T-helper 2 cell treated with Interferon-gamma antibody and Interleukin-4, amounts not matched to agents 5 μg/mL and 100 μg/mL, for 36 hours (primary cell): ENCODE measurements at regions not wholly inside any gene's neighbourhood (a gene's known extent, or its start where the extent isn't known, plus 50 kb on each side); places are given as distances from the start of the nearest gene placed in this dataset.

Experiments used
- DNase-seq: peaks from one replicate; pipeline ENCODE4 v3.0.0; 2021; ENCODE audit warnings: low spot score
- H3K27ac Mint-ChIP-seq: one replicate; pipeline ENCODE4 v1.8.0; 2021; ENCODE audit warnings: mild to moderate bottlenecking, mixed read lengths
- H3K27me3 Mint-ChIP-seq: one replicate; pipeline ENCODE4 v1.8.0; 2021; ENCODE audit warnings: low read depth, mixed read lengths
- H3K36me3 Mint-ChIP-seq: one replicate; pipeline ENCODE4 v1.8.0; 2021; ENCODE audit warnings: low read depth, mixed read lengths
- H3K4me1 Mint-ChIP-seq: one replicate; pipeline ENCODE4 v1.8.0; 2021; ENCODE audit warnings: low read depth, mixed read lengths
- H3K4me3 Mint-ChIP-seq: one replicate; pipeline ENCODE4 v1.8.0; 2022; ENCODE audit warnings: mild to moderate bottlenecking, moderate library complexity, mixed read lengths
- H3K9me3 Mint-ChIP-seq: one replicate; pipeline ENCODE4 v1.8.0; 2021; ENCODE audit warnings: mixed read lengths

DNA sequence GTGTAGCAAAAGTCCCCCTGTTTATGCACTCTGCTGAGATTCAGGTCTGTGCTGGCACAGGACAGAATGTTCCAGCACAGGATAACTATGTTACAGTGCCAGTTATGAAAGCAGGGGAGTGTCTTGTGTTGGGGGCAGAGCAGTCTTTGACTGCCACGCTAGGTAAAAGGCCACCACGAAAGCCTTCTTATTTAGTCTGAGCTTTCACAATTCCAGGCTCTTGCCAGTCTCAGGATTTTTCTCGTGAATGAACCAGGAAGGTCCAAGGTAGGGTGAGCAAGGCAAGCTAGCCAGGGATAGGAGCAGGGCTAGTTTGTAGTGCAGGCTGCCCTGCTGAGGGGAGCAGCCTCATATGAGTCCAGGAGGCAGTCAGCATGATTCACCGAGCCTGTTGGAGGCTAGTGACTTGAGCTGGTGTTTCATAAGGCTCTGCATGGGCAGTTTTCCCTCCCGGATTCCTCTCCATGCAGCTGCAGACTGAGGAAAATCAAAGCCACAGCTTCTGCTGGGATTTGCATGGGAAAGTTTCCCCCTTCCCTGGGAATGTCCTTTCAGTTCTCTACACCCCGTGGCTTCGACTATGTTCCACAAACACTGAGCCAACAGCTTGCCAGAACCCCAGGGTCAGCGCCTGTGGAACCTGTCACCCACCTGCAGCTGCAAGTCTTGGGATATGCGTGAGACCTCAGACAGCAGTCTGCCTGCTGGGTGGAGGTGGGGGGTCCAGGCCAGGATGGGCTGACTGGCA lies 112.3 kb downstream of the JCAD start:
- Mint-ChIP-seq H3K27ac (no peak overlapping the region), H3K36me3 (no peaks in the 10 kb centered on the region), H3K27me3 (no peaks in the 10 kb centered on the region), H3K9me3 (no peaks in the 10 kb centered on the region), H3K4me1 (peaks cover 15% of the 10 kb centered on the region), H3K4me3 (no peak overlapping the region)
- DNase-seq: no peak

DNA sequence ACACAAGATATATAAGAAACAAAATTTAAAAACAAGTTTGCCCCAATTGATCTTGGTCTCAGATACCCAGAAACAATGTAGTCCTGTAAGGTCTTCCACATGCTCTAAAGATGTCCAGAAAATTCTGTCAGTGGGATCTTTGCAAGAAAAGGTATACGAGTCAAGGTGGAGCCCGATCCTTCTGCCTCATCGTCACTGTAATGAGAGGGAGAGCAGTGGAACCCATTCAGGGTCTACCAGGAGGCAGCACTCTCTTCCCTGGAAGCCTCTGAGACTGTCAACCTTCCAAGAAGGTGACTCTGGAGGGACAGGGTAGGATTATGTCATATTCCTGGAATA lies 112.8 kb downstream of the JCAD start:
- no peaks in the 10 kb centered on the region for H3K27me3 Mint-ChIP-seq
- peaks cover 15% of the 10 kb centered on the region for H3K4me1 Mint-ChIP-seq
- no peaks in the 10 kb centered on the region for H3K9me3 Mint-ChIP-seq
- no peaks in the 10 kb centered on the region for H3K36me3 Mint-ChIP-seq
- DNase-seq: no peak
- no peak overlapping the region for H3K27ac Mint-ChIP-seq
- no peak overlapping the region for H3K4me3 Mint-ChIP-seq

DNA sequence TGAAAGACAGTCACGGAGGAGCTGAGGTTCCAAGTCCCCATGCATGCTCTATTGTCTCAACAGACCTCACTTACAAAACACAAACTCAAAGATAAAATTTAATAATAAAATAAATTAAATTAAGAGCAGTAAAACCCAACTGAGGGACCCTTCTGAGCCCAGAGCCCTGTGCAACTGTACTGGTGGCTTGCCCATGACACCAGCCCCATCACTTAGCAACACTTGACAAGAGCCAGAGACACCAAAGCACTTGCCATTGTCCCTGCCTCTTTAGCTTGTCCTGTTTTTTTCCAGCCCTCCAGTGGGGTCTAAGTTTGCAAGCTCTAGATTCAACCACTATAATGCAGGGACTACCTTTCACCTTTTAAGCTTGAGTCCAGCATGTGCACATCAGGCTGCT lies 117.9 kb downstream of the JCAD start:
- no peaks in the 10 kb centered on the region for H3K4me1 Mint-ChIP-seq
- no peak overlapping the region for H3K27ac Mint-ChIP-seq
- no peaks in the 10 kb centered on the region for H3K9me3 Mint-ChIP-seq
- H3K36me3 Mint-ChIP-seq: no peaks in the 10 kb centered on the region
- peaks cover 9% of the 10 kb centered on the region for H3K27me3 Mint-ChIP-seq
- H3K4me3 Mint-ChIP-seq: no peak overlapping the region
- DNase-seq: no peak

DNA sequence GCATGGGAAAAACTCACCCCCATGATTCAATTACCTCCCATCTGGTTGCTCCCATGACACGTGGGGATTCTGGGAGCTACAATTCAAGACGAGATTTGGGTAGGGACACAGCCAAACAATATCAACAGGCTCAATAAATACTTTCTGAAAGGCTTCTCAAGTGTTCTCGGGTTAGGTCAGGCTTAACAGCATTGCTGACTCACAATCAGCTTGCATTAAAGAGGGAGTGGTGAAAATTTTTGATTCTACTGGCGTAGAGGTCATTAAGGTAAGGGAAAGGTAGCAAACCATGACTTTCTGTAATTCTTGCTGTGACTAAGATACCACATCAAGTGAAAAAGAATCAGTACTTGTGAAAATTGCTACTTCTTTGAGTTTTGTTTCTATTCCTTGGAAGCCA lies 126.4 kb downstream of the JCAD start:
- Mint-ChIP-seq H3K27ac (no peak overlapping the region), H3K27me3 (peaks cover 6% of the 10 kb centered on the region), H3K9me3 (peaks cover 4% of the 10 kb centered on the region), H3K4me3 (no peak overlapping the region), H3K4me1 (no peaks in the 10 kb centered on the region), H3K36me3 (no peaks in the 10 kb centered on the region)
- no peak for DNase-seq

DNA sequence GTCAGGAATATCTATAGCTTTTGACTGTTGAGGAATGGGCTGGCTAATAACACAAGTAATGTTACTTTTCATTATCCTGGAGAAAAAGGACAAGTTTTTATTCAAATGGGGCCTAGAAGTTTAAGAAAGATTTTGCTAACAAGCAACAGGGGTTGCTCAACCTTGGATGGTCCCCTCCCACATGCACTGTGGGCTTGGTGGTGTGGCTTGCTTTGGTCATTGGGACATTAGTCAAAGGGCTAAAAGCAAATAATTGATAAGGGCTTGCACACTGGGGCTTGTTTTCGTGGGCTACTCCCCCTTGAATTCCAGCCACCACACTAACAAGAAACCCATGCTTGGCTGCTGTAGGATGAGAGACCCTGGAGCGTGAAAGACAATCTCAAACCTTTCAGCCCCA lies 127.6 kb downstream of the JCAD start:
- Mint-ChIP-seq H3K27ac (no peak overlapping the region), H3K9me3 (peaks cover 10% of the 10 kb centered on the region), H3K4me1 (no peaks in the 10 kb centered on the region), H3K36me3 (no peaks in the 10 kb centered on the region), H3K27me3 (no peaks in the 10 kb centered on the region), H3K4me3 (no peak overlapping the region)
- no peak for DNase-seq

DNA sequence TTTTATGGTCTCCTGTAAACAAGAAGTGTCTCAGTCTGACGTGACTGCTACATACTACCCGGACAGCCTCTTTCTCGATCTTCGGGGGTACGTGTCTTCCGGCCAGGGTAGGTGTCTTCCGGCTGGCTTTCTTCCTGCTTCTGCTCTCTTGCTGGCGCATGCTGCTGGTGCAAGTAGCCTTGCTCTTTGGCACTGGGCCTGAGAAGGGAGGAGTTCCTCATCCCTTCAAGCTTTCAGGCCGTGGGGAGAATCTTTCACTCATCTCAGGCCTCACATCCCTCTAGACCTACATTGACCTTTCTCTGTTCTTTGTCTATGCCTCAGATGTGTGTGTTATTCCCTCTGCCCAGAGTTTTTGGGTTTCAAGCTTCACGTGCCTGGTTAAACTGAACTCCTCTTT lies 130.4 kb downstream of the JCAD start:
- no peaks in the 10 kb centered on the region for H3K36me3 Mint-ChIP-seq
- no peak for DNase-seq
- H3K4me1 Mint-ChIP-seq: peaks cover 4% of the 10 kb centered on the region
- peaks cover 2% of the 10 kb centered on the region for H3K27me3 Mint-ChIP-seq
- H3K4me3 Mint-ChIP-seq: no peak overlapping the region
- peaks cover 18% of the 10 kb centered on the region for H3K9me3 Mint-ChIP-seq
- no peak overlapping the region for H3K27ac Mint-ChIP-seq

DNA sequence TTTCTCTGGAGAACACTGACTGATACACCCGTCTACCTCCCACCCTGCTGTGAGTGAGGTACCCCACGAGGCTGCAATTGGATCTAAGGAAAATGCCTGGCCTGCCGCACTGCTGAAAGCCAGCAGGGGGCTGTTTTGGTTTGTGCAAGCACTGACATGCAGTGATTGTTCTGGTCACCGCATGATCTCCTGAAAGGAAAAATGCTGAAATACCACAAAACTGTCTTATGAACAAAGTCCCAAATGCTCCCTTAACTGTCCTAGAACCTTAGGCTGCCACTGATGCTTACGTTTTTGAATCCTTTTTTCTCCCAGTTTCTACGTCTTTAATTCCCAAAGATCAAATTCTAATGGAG lies 132.7 kb downstream of the JCAD start:
- Mint-ChIP-seq H3K9me3 (peaks cover 17% of the 10 kb centered on the region), H3K27me3 (peaks cover 3% of the 10 kb centered on the region), H3K27ac (no peak overlapping the region), H3K4me3 (no peak overlapping the region), H3K36me3 (no peaks in the 10 kb centered on the region), H3K4me1 (peaks cover 4% of the 10 kb centered on the region)
- no peak for DNase-seq

DNA sequence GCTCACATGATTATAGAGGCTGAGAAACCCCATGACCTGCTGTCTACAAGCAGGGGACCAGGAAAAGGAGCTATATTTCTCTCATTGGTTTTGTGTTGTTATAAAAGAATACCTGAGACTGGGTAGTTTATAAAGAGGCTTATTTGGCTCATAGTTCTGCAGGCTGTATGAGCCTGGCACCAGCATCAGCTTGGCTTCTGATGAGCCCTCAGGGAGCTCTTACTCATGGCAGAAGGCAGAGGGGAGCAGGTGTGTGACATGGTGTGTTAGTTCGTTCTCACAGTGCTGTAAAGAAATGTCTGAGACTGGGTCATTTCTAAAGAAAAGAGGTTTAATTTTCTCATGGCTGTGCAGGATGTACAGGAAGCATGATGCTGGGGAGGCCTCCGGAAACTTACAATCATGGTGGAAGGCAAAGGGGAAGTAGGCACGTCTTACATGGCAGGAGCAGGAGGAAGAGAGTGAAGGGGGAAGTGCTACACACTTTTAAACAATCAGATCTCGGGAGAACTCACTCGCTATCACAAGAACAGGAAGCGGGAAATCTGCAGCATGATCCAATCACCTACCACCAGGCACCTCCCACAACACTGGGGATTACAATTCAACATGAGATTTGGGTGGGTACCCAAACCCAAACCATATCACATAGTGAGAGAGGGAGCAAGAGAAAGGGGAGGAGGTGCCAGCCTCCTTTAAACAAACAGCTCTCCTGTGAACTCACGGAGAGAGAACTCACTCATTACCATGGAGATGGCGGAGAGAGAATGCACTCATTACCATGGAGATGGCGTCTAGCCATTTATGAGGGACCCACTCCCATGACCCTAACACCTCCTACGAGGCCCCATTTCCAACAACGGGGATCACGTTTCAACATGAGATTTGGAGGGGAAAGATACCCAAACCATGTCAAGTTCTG lies 133.4 kb downstream of the JCAD start:
- Mint-ChIP-seq H3K9me3 (peaks cover 14% of the 10 kb centered on the region), H3K27ac (no peak overlapping the region), H3K27me3 (peaks cover 3% of the 10 kb centered on the region), H3K4me1 (peaks cover 4% of the 10 kb centered on the region), H3K36me3 (no peaks in the 10 kb centered on the region), H3K4me3 (no peak overlapping the region)
- DNase-seq: no peak

DNA sequence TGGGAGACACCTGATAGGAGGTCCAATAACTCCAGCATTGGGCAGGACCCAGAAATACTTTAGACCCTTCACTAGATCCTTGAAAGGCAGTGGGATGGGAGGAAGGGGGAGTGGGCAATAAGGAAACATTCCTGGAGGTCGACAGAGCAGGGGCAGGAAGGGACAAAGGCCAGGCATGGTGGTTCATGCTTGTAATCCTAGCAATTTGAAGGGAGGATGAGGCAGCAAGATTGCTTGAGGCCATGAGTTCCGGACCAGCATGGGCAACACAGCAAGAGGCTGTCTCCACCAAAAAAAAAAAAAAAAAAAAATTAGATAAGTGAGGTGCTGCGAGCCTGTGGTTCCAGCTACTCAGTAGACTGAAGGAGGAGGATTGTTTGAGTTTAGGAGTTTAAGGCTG lies 134.9 kb downstream of the JCAD start:
- H3K4me3 Mint-ChIP-seq: no peak overlapping the region
- no peak for DNase-seq
- H3K4me1 Mint-ChIP-seq: peaks cover 4% of the 10 kb centered on the region
- H3K9me3 Mint-ChIP-seq: peaks cover 14% of the 10 kb centered on the region
- peaks cover 10% of the 10 kb centered on the region for H3K27me3 Mint-ChIP-seq
- no peaks in the 10 kb centered on the region for H3K36me3 Mint-ChIP-seq
- H3K27ac Mint-ChIP-seq: no peak overlapping the region

DNA sequence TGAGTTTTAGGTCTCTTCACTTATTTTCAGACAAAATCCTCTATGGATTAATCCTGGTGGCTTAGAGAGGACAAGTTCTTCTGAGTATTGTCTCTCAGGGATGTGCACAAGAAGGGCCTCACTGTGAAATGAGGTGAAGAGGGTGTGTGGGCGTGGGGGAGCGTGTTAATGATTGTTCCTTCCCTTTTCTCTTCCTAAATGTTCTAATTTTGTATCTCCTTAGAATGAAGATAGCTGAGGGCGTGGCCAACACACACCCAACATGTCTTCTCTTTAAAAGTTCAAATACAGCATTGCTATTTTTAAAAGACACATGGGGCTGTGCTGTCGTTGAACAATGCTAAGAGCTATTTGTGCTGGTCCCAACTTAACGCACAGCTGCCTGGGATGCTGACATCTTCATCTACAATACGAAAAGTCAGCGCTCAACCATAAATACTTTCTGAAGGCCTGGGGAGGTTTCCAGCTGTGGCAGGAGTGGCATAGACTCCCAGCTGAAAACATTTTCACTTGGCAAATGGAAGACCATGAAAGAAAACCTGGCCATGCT lies 135.9 kb downstream of the JCAD start:
- Mint-ChIP-seq H3K27ac (no peak overlapping the region), H3K36me3 (no peaks in the 10 kb centered on the region), H3K9me3 (peaks cover 14% of the 10 kb centered on the region), H3K4me1 (peaks cover 4% of the 10 kb centered on the region), H3K27me3 (peaks cover 13% of the 10 kb centered on the region), H3K4me3 (no peak overlapping the region)
- DNase-seq: no peak

DNA sequence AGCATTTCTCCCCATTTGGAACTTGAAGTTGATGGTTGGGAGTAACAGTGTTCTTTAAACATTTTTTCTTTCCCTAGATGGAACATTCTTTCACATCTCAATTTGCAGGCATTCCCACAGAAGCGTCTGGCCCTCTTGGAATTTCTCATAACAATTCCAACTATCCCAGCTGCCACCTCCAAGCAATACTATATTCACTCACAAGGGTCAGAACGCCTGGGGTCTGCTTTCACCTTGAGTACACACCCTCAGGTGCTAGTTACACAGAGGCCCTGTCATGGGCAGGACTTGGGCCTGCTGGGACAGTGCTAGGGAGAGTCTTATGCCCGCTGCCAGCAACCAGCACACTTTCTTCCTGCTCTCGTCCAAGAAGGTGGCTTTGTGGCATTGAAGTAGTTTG lies 136.5 kb downstream of the JCAD start:
- Mint-ChIP-seq H3K9me3 (peaks cover 14% of the 10 kb centered on the region), H3K4me3 (no peak overlapping the region), H3K27ac (no peak overlapping the region), H3K27me3 (peaks cover 13% of the 10 kb centered on the region), H3K4me1 (peaks cover 4% of the 10 kb centered on the region), H3K36me3 (no peaks in the 10 kb centered on the region)
- DNase-seq: no peak

DNA sequence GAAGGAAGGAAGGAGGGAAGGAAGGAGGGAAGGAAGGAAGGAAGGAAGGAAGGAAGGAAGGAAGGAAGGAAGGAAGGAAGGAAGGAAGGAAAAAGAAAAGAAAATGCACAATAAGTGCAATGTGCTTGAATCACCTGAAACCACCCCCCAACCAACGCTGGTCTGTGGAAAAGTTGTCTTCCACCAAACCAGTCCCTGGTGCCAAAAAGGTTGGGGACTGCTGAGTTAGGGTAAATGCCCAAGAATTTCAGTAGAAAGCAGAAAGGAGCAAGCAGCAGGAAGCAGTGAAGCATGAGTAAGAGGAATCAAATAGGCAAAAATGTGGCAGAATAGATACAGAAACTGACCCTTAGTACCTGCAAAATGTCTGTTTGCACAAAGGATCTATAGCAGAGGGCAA lies 137.2 kb downstream of the JCAD start:
- peaks cover 12% of the 10 kb centered on the region for H3K9me3 Mint-ChIP-seq
- H3K27me3 Mint-ChIP-seq: peaks cover 13% of the 10 kb centered on the region
- H3K4me3 Mint-ChIP-seq: no peak overlapping the region
- no peaks in the 10 kb centered on the region for H3K36me3 Mint-ChIP-seq
- H3K4me1 Mint-ChIP-seq: peaks cover 4% of the 10 kb centered on the region
- no peak overlapping the region for H3K27ac Mint-ChIP-seq
- no peak for DNase-seq

DNA sequence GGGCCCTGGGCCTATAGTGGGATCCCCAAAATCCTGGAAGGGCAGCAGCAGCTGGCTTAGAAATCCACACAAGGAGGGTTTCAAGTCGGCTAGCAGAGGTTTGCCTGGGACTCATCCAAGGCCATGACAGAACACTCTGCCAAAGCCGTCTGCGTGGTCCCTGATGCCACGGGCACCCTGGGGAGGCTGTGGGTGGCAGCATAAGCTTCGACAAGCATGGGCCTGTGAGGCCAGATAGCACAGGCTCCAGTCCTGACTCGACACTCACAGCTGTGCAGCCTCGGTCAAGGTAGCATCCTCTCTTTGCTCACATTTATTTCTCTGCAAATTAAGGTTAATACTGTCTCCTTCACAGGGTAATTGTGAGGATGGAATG lies 138.3 kb downstream of the JCAD start:
- no peak for DNase-seq
- H3K36me3 Mint-ChIP-seq: no peaks in the 10 kb centered on the region
- H3K27me3 Mint-ChIP-seq: peaks cover 13% of the 10 kb centered on the region
- no peak overlapping the region for H3K4me3 Mint-ChIP-seq
- peaks cover 4% of the 10 kb centered on the region for H3K9me3 Mint-ChIP-seq
- no peak overlapping the region for H3K27ac Mint-ChIP-seq
- H3K4me1 Mint-ChIP-seq: peaks cover 2% of the 10 kb centered on the region

DNA sequence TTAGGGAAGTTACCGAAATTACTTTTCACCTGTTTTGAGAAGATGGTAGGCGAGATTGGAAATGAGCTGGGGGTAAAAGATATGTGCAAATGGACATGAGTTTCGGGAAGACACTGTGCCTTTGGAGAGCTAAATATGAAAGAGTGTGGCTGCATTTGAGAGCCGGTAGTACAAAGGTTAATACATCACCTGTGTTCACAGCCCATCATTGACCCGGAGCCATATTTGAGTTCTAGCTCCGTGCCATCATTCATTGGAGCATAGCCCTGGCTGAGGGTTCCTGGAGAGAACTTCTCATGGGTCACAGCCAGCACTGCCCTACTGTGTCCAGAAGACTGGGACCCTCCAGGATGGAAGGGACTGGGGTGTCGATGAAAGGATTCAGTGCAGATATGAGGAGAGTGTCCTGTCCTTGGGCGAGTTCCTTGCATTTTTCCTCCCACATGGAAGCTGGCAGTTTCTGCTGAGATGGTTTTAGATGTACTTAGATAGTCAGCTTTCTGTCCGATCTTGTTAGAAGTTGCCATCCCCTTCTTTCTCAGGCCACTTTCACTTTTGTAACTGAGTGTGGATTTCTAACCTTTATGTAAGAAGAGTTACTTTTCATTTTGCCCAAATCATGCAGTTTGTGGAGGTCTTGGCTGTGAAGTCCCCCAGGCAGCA lies 138.8 kb downstream of the JCAD start:
- Mint-ChIP-seq H3K27me3 (peaks cover 12% of the 10 kb centered on the region), H3K9me3 (no peaks in the 10 kb centered on the region), H3K4me1 (no peaks in the 10 kb centered on the region), H3K36me3 (no peaks in the 10 kb centered on the region), H3K27ac (no peak overlapping the region), H3K4me3 (no peak overlapping the region)
- no peak for DNase-seq
